ENCODE measurements at regions not wholly inside any gene's neighbourhood (a gene's known extent, or its start where the extent isn't known, plus 50 kb on each side); places are given as distances from the start of the nearest gene placed in this dataset.
"Not testable (repeated sequence)": the region's sequence is repeated elsewhere in the genome, so short reads cannot be mapped to it uniquely, and the experiment has no call there.

DNA sequence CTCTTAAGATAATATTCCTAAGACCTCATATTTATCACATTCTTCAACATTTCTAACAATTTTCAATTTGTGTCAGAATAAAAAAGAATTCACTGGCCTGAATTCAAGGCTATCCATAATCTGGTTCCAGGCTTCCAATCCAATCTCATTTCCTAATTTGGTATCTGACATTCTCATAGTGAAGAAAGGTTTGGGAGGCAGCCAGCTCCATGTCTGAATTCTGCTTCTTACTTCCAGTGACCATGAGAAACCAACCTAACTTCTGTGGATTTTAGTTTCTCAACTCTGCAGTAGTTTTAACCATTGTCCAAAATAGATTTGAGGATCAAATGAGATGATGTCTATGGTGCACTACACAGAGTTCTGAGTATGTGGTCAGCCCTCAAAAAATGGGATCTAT is 439.1 kb upstream of the GCFC2 start:
- Histone ChIP-seq H3K27me3 (no peaks in the 10 kb centered on the region), H3K36me3 (replicated peaks in 1 of 2; ENCODE audit: insufficient read depth in 1 of 2, low read depth in 2 of 2) (no peaks in the 10 kb centered on the region), H3K9me3 (no peaks in the 10 kb centered on the region), H3K4me3 (no peak overlapping the region), H3K4me1 (no peaks in the 10 kb centered on the region), H3K27ac (no peak overlapping the region)
- ATAC-seq (no peak), DNase-seq (no peak)
- TF ChIP-seq, protein P1, sequence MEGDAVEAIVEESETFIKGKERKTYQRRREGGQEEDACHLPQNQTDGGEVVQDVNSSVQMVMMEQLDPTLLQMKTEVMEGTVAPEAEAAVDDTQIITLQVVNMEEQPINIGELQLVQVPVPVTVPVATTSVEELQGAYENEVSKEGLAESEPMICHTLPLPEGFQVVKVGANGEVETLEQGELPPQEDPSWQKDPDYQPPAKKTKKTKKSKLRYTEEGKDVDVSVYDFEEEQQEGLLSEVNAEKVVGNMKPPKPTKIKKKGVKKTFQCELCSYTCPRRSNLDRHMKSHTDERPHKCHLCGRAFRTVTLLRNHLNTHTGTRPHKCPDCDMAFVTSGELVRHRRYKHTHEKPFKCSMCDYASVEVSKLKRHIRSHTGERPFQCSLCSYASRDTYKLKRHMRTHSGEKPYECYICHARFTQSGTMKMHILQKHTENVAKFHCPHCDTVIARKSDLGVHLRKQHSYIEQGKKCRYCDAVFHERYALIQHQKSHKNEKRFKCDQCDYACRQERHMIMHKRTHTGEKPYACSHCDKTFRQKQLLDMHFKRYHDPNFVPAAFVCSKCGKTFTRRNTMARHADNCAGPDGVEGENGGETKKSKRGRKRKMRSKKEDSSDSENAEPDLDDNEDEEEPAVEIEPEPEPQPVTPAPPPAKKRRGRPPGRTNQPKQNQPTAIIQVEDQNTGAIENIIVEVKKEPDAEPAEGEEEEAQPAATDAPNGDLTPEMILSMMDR (IDR thresholded peaks at IDR 0.05), result no peak
- TF ChIP-seq POLR2A (IDR thresholded peaks at IDR 0.05), result no peak
- intact Hi-C loops (cut with DNase I), result no loop called here

DNA sequence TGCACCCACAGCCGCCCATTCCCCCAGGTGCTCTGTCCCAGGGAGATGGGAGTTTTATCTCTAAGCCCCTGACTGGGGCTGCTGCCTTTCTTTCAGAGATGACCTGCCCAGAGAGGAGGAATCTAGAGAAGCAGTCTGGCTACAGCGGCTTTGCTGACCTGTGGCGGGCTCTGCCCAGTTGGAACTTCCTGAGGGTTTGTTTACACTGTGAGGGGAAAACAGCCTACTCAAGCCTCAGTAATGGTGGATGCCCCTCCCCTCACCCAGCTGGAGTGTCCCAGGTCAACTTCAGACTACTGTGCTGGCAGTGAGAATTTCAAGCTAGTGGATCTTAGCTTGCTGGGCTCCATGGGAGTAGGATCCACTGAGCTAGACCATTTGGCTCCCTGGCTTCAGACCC is 428.6 kb upstream of the GCFC2 start:
- H3K4me1 ChIP-seq, ATAC-seq, DNase-seq: not testable (repeated sequence)

DNA sequence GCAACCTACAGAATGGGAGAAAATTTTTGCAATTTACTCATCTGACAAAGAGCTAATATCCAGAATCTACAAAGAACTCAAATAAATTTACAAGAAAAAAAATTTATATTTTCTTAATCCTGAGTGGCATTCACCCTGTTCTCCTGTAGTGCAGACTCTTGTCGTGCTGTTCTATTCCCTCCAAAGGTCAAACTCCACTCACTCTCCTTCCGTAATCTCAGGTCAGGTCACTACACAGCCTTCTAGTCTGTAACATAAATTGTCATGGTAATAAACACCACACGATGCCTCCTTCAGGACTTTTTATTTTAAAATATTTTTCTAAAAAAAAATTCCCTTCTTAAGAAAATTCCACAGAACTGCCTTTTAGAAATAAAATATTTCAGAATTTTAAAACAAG is 417.9 kb upstream of the GCFC2 start:
- TF ChIP-seq, protein P1 (IDR thresholded peaks at IDR 0.05), result no peak
- no peak for TF ChIP-seq POLR2A (IDR thresholded peaks at IDR 0.05)
- no peaks in the 10 kb centered on the region for H3K36me3 ChIP-seq (replicated peaks in 1 of 2; ENCODE audit: insufficient read depth in 1 of 2, low read depth in 2 of 2)
- no peak overlapping the region for H3K4me3 ChIP-seq
- no peak overlapping the region for H3K27ac ChIP-seq
- no peaks in the 10 kb centered on the region for H3K27me3 ChIP-seq
- H3K4me1 ChIP-seq, result peaks cover 12% of the 10 kb centered on the region
- no peaks in the 10 kb centered on the region for H3K9me3 ChIP-seq
- WGBS, 2 donors, result 45 to 53% methylated on average over 3 of the region's 3 CpGs
- intact Hi-C loops (cut with DNase I), result no loop called here
- no peak for ATAC-seq
- no peak for DNase-seq

More for the DNA sequence above, 428.6 kb upstream of the GCFC2 start:
- H3K4me3 ChIP-seq; H3K36me3 ChIP-seq (replicated peaks in 1 of 2; ENCODE audit: insufficient read depth in 1 of 2, low read depth in 2 of 2); H3K27ac ChIP-seq; H3K9me3 ChIP-seq; H3K27me3 ChIP-seq; intact Hi-C loops (cut with DNase I): not testable (repeated sequence)
- 76% methylated on average over 3 of the region's 3 CpGs; no CpG with 5 or more reads in 1 of the 2 donors for WGBS, 2 donors

DNA sequence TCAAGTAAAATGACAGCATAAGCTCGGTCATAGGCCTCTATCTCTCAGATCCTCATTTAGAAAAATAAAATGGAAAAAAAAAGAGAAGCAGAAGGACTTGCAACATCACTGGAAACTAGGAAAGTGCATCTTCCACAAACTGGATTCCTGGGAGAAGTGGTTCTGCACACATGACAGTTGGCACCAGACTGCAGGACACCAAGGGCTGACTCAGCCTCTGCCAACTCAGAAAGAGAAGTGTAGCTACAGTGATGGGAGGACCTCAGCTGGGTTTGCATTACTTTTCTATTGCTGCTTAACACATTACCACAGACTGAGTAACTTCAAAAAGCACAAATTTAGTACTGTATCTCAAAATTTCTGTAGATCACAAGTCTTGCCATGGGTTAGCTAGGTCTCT is 409.5 kb upstream of the GCFC2 start:
- intact Hi-C loops (cut with DNase I), result no loop called here
- Histone ChIP-seq H3K27ac (no peak overlapping the region), H3K27me3 (no peaks in the 10 kb centered on the region), H3K4me1 (no peaks in the 10 kb centered on the region), H3K9me3 (no peaks in the 10 kb centered on the region), H3K4me3 (no peak overlapping the region), H3K36me3 (replicated peaks in 1 of 2; ENCODE audit: insufficient read depth in 1 of 2, low read depth in 2 of 2) (no peaks in the 10 kb centered on the region)
- DNase-seq (no peak), ATAC-seq (no peak)
- TF ChIP-seq POLR2A (IDR thresholded peaks at IDR 0.05), result no peak
- TF ChIP-seq, protein P1 (IDR thresholded peaks at IDR 0.05), result no peak
- WGBS, 2 donors, result 45 to 68% methylated on average over 1 of the region's 1 CpG

DNA sequence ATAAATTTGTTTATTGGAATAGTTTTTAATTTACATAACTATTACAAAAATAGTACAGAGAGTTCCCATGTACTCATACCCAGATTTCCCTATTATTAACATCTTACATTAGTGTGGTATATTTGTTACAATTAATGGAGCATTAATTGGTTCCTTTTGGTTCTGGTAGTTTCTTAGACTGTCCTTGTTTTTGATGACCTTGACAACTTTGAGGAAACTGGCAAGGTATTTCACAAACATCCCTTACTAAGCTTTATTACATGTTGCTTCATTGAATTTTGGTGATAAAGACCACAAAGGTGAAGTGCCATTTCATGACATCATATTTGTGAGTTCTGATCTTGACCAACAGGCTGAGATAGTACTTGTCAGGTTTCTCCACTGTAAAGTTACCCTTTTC is 379.0 kb upstream of the GCFC2 start:
- DNase-seq (no peak), ATAC-seq (no peak)
- TF ChIP-seq, protein P1 (IDR thresholded peaks at IDR 0.05), result no peak
- TF ChIP-seq POLR2A (IDR thresholded peaks at IDR 0.05), result no peak
- H3K36me3 ChIP-seq (replicated peaks in 1 of 2; ENCODE audit: insufficient read depth in 1 of 2, low read depth in 2 of 2), result no peaks in the 10 kb centered on the region
- H3K9me3 ChIP-seq, result no peaks in the 10 kb centered on the region
- H3K27ac ChIP-seq, result no peak overlapping the region
- no peak overlapping the region for H3K4me3 ChIP-seq
- no peaks in the 10 kb centered on the region for H3K4me1 ChIP-seq
- H3K27me3 ChIP-seq, result no peaks in the 10 kb centered on the region
- intact Hi-C loops (cut with DNase I), result no loop called here
